ENCODE measurements at regions not wholly inside any gene's neighbourhood (a gene's known extent, or its start where the extent isn't known, plus 50 kb on each side); places are given as distances from the start of the nearest gene placed in this dataset.

DNA sequence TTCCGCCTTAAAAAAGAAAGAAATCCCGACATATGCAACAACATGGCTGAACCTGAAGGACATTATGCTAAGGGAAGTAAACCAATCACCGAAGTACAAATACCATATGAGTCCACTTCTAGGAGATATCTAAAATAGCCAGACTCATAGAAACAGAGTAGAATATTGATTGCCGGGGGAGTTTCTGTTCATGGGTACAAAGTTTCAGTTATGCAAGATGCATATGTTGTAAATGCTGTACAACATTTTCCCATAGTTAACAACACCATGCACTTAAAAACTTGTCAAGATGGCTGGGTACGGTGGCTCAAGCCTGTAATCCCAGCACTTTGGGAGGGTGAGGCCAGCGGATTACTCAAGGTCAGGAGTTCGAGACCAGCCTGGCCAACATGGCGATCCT lies 251.5 kb upstream of the EEF2KMT start:
- TF ChIP-seq, protein P1, sequence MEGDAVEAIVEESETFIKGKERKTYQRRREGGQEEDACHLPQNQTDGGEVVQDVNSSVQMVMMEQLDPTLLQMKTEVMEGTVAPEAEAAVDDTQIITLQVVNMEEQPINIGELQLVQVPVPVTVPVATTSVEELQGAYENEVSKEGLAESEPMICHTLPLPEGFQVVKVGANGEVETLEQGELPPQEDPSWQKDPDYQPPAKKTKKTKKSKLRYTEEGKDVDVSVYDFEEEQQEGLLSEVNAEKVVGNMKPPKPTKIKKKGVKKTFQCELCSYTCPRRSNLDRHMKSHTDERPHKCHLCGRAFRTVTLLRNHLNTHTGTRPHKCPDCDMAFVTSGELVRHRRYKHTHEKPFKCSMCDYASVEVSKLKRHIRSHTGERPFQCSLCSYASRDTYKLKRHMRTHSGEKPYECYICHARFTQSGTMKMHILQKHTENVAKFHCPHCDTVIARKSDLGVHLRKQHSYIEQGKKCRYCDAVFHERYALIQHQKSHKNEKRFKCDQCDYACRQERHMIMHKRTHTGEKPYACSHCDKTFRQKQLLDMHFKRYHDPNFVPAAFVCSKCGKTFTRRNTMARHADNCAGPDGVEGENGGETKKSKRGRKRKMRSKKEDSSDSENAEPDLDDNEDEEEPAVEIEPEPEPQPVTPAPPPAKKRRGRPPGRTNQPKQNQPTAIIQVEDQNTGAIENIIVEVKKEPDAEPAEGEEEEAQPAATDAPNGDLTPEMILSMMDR (conservative IDR thresholded peaks at IDR 0.05; ENCODE audit: low read length) = no peak
- no peak for TF ChIP-seq EZH2phosphoT487 (IDR thresholded peaks at IDR 0.05; ENCODE audit: borderline replicate concordance, low read depth, low read length)
